ENCODE measurements at regions not wholly inside any gene's neighbourhood (a gene's known extent, or its start where the extent isn't known, plus 50 kb on each side); places are given as distances from the start of the nearest gene placed in this dataset.

DNA sequence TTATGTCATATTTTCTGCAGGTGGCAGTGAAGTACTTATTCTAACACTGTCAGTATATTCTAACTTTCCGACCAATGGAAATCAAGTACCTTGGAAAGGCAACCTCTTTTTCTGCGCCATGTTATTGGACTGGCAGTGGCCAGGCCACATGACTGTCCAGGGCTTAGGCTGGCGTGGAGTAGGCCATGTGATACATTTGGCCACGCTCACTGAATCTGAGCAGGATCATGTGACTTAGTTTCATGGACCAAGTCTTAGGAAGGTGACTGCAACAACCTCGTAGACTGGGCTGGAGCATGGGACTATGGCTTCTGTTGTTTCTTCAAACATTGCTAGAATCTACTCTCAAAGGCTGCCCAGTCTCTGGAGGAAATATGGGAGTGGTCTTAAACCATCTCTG lies 60.4 kb upstream of the HAAO start:
- WGBS, 2 experiments (ENCODE audit: low coverage in 1 of 2, low lambda C conversion rate in 2 of 2, missing lambda C conversion rate in 2 of 2) = 97 to 99% methylated on average over 5 of the region's 5 CpGs
- H3K4me3 ChIP-seq = no peak overlapping the region
- H3K79me2 ChIP-seq (ENCODE audit: insufficient read depth) = no peaks in the 10 kb centered on the region
- no peak overlapping the region for H3K9ac ChIP-seq
- no peak for DNase-seq
- H3K4me1 ChIP-seq (ENCODE audit: insufficient read depth) = peaks cover 11% of the 10 kb centered on the region
- H3K27me3 ChIP-seq (replicated peaks; ENCODE audit: insufficient read depth) = no peaks in the 10 kb centered on the region
- no peaks in the 10 kb centered on the region for H4K20me1 ChIP-seq (ENCODE audit: insufficient read depth)
- H2AFZ ChIP-seq = no peak overlapping the region
- TF ChIP-seq EZH2phosphoT487 (IDR thresholded peaks at IDR 0.05; ENCODE audit: insufficient read depth, low read depth) (no peak), EZH2 (IDR thresholded peaks at IDR 0.05; ENCODE audit: insufficient read depth, poor library complexity, severe bottlenecking) (no peak)
- no peaks in the 10 kb centered on the region for H3K9me3 ChIP-seq (ENCODE audit: low read depth)
- no peak overlapping the region for H3K4me2 ChIP-seq (ENCODE audit: unreplicated experiment)
- no peaks in the 10 kb centered on the region for H3K36me3 ChIP-seq (ENCODE audit: low read depth)
- H3K9me2 ChIP-seq (ENCODE audit: insufficient read depth) = no peaks in the 10 kb centered on the region
- no peaks in the 10 kb centered on the region for H3F3A ChIP-seq (ENCODE audit: insufficient read depth)
- H3K27ac ChIP-seq = no peak overlapping the region
- in situ Hi-C loops (cut with MboI) = no loop called here

DNA sequence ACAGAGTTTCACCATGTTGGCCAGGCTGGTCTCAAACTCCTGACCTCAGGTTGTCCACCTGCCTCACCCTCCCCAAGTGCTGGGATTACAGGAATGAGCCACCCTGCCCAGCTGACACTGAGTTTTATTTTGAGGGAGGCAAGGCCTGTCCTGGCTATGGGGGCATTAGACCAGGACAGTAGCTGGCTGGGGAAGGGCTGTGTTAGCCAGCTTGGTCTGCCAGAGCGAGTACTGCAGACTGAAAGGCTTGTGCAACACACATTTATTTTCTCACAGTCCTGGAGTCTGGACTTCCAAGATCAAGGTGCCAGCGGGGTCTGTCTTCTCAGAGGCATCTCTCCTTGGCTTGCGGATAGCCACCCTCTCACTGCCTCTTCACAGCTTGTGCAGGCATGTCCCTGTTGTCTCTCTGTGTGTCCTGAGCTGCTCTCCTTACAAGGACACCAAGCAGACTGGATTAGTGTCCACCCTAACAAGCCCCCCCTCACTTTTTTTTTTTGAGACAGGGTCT lies 59.4 kb upstream of the HAAO start:
- H3F3A ChIP-seq (ENCODE audit: insufficient read depth) = no peaks in the 10 kb centered on the region
- 59 to 63% methylated on average over 3 of the region's 3 CpGs for WGBS, 2 experiments (ENCODE audit: low coverage in 1 of 2, low lambda C conversion rate in 2 of 2, missing lambda C conversion rate in 2 of 2)
- no peak overlapping the region for H2AFZ ChIP-seq
- no peak overlapping the region for H3K4me3 ChIP-seq
- peaks cover 11% of the 10 kb centered on the region for H3K4me1 ChIP-seq (ENCODE audit: insufficient read depth)
- H3K9me2 ChIP-seq (ENCODE audit: insufficient read depth) = no peaks in the 10 kb centered on the region
- no peaks in the 10 kb centered on the region for H3K79me2 ChIP-seq (ENCODE audit: insufficient read depth)
- H4K20me1 ChIP-seq (ENCODE audit: insufficient read depth) = no peaks in the 10 kb centered on the region
- H3K4me2 ChIP-seq (ENCODE audit: unreplicated experiment) = no peak overlapping the region
- no peak for TF ChIP-seq EZH2phosphoT487 (IDR thresholded peaks at IDR 0.05; ENCODE audit: insufficient read depth, low read depth)
- no peak for TF ChIP-seq EZH2 (IDR thresholded peaks at IDR 0.05; ENCODE audit: insufficient read depth, poor library complexity, severe bottlenecking)
- DNase-seq = no peak
- no peak overlapping the region for H3K9ac ChIP-seq
- in situ Hi-C loops (cut with MboI) = no loop called here
- H3K9me3 ChIP-seq (ENCODE audit: low read depth) = no peaks in the 10 kb centered on the region
- no peak overlapping the region for H3K27ac ChIP-seq
- H3K27me3 ChIP-seq (replicated peaks; ENCODE audit: insufficient read depth) = no peaks in the 10 kb centered on the region
- no peaks in the 10 kb centered on the region for H3K36me3 ChIP-seq (ENCODE audit: low read depth)

DNA sequence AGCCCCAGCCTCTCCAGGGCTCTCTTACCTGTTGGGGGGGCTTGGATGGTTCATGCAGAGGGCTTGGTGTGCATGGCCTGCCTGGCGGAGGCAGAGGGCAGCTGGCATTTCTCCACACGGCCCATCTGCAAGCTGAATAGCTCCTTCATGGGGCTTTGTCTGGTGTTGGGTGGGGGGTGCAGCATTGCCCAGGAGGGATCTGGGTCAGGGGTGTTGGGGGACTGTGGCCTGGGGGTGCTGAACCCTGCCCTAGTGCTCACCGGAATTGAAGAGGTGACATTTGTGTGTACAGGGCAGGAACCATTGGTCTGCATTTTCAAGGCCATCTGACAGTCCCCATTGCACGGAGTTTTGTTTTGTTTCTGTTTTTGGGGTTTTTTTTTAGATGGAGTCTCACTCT lies 58.8 kb upstream of the HAAO start:
- 82 to 91% methylated on average over 4 of the region's 4 CpGs for WGBS, 2 experiments (ENCODE audit: low coverage in 1 of 2, low lambda C conversion rate in 2 of 2, missing lambda C conversion rate in 2 of 2)
- Histone ChIP-seq H4K20me1 (ENCODE audit: insufficient read depth) (no peaks in the 10 kb centered on the region), H3K79me2 (ENCODE audit: insufficient read depth) (no peaks in the 10 kb centered on the region), H2AFZ (no peak overlapping the region), H3K4me3 (no peak overlapping the region), H3K36me3 (ENCODE audit: low read depth) (no peaks in the 10 kb centered on the region), H3K27me3 (replicated peaks; ENCODE audit: insufficient read depth) (no peaks in the 10 kb centered on the region), H3F3A (ENCODE audit: insufficient read depth) (no peaks in the 10 kb centered on the region), H3K9ac (no peak overlapping the region), H3K9me3 (ENCODE audit: low read depth) (no peaks in the 10 kb centered on the region), H3K4me2 (ENCODE audit: unreplicated experiment) (no peak overlapping the region), H3K9me2 (ENCODE audit: insufficient read depth) (no peaks in the 10 kb centered on the region), H3K27ac (no peak overlapping the region), H3K4me1 (ENCODE audit: insufficient read depth) (peaks cover 11% of the 10 kb centered on the region)
- in situ Hi-C loops (cut with MboI) = no loop called here
- no peak for DNase-seq
- no peak for TF ChIP-seq EZH2phosphoT487 (IDR thresholded peaks at IDR 0.05; ENCODE audit: insufficient read depth, low read depth)
- TF ChIP-seq EZH2 (IDR thresholded peaks at IDR 0.05; ENCODE audit: insufficient read depth, poor library complexity, severe bottlenecking) = no peak

DNA sequence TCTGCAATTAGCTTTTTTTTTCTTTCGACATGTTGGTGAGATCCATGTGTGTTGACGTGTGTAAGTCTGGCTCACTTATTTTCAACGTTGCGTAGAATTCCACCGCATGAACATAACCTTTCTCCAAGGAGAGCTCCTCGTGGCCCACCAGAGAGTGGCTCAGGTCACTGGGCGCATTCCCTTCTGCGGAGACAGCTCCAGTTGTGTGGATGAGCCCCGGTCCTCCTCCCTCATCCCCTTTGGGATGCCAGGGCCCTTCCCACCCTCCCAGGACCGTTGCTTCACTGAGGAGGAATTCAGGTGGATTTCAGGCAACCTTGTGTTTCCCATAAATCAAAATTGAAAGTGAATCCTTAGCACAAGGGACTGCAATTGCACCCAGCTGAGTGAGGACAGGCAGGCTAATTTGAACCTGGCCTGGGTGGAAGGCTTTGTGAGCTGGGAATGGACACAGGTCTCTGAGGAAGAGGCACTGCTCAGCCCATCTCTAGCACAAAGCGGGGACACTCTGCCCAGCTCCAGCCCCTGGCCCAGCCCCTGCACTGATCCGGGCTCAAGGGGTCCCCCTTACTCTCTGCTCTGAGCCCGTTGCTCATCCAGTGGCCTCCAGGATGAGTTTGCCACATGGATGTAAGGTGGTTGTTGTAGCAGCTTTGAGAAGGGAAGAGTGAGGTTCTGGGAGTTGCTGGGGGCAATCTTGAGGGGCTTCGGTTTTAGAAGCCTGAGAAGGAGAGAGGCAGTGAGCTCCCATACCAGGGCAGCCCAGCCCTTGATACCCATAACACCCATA lies 57.8 kb upstream of the HAAO start:
- Histone ChIP-seq H3K4me3 (no peak overlapping the region), H3K27me3 (replicated peaks; ENCODE audit: insufficient read depth) (no peaks in the 10 kb centered on the region), H3K36me3 (ENCODE audit: low read depth) (no peaks in the 10 kb centered on the region), H3K9me2 (ENCODE audit: insufficient read depth) (no peaks in the 10 kb centered on the region), H3F3A (ENCODE audit: insufficient read depth) (peaks cover 8% of the 10 kb centered on the region; the same call in 1 of the 2 replicates), H3K79me2 (ENCODE audit: insufficient read depth) (no peaks in the 10 kb centered on the region), H3K4me1 (ENCODE audit: insufficient read depth) (peaks cover 19% of the 10 kb centered on the region), H3K27ac (no peak overlapping the region), H3K4me2 (ENCODE audit: unreplicated experiment) (no peak overlapping the region), H3K9ac (no peak overlapping the region), H3K9me3 (ENCODE audit: low read depth) (no peaks in the 10 kb centered on the region), H4K20me1 (ENCODE audit: insufficient read depth) (no peaks in the 10 kb centered on the region), H2AFZ (no peak overlapping the region)
- DNase-seq = no peak
- 85 to 88% methylated on average over 14 of the region's 14 CpGs for WGBS, 2 experiments (ENCODE audit: low coverage in 1 of 2, low lambda C conversion rate in 2 of 2, missing lambda C conversion rate in 2 of 2)
- no peak for TF ChIP-seq EZH2phosphoT487 (IDR thresholded peaks at IDR 0.05; ENCODE audit: insufficient read depth, low read depth)
- no peak for TF ChIP-seq EZH2 (IDR thresholded peaks at IDR 0.05; ENCODE audit: insufficient read depth, poor library complexity, severe bottlenecking)
- in situ Hi-C loops (cut with MboI) = no loop called here
